ENCODE measurements at regions not wholly inside any gene's neighbourhood (a gene's known extent, or its start where the extent isn't known, plus 50 kb on each side); places are given as distances from the start of the nearest gene placed in this dataset.
"Not testable (repeated sequence)": the region's sequence is repeated elsewhere in the genome, so short reads cannot be mapped to it uniquely, and the experiment has no call there.

GRCh38 chr1:56097713-56098112 lies 481.6 kb downstream of the PLPP3 start:
- DNase-seq = no peak

- DNase-seq = no peak
These were observed 483.4 kb downstream of the PLPP3 start for GRCh38 chr1:56095696-56096665.

GRCh38 chr1:56094168-56094567 lies 485.2 kb downstream of the PLPP3 start:
- DNase-seq = no peak

- DNase-seq = no peak
These were observed 486.4 kb downstream of the PLPP3 start for GRCh38 chr1:56092684-56093570.

GRCh38 chr1:56089826-56090225 lies 489.5 kb downstream of the PLPP3 start:
- not testable (repeated sequence) for DNase-seq

- DNase-seq = no peak
These were observed 495.1 kb downstream of the PLPP3 start for GRCh38 chr1:56084246-56084645.

- no peak for DNase-seq
These were observed 497.6 kb downstream of the PLPP3 start for GRCh38 chr1:56081736-56082135.

GRCh38 chr1:56081173-56081572 lies 498.2 kb downstream of the PLPP3 start:
- DNase-seq = no peak

- DNase-seq = no peak
These were observed 499.2 kb downstream of the PLPP3 start for GRCh38 chr1:56080123-56080522.

GRCh38 chr1:56079391-56079790 lies 500.0 kb downstream of the PLPP3 start:
- DNase-seq = no peak

GRCh38 chr1:56077206-56077605 lies 502.2 kb downstream of the PLPP3 start:
- DNase-seq = no peak

- no peak for DNase-seq
These were observed 505.2 kb downstream of the PLPP3 start for GRCh38 chr1:56074007-56074651.

GRCh38 chr1:56073614-56074006 lies 505.8 kb downstream of the PLPP3 start:
- no peak for DNase-seq

- no peak for DNase-seq
These were observed 506.2 kb downstream of the PLPP3 start for GRCh38 chr1:56073206-56073605.

- no peak for DNase-seq
These were observed 507.1 kb downstream of the PLPP3 start for GRCh38 chr1:56072310-56072709.

- no peak for DNase-seq
These were observed 508.0 kb downstream of the PLPP3 start for GRCh38 chr1:56071351-56071750.

- DNase-seq = no peak
These were observed 508.8 kb downstream of the PLPP3 start for GRCh38 chr1:56070601-56071000.

- DNase-seq = no peak
These were observed 509.5 kb downstream of the PLPP3 start for GRCh38 chr1:56069824-56070223.

- DNase-seq = no peak
These were observed 510.5 kb downstream of the PLPP3 start for GRCh38 chr1:56068908-56069307.

GRCh38 chr1:56068210-56068609 lies 511.2 kb downstream of the PLPP3 start:
- no peak for DNase-seq

- no peak for DNase-seq
These were observed 513.6 kb downstream of the PLPP3 start for GRCh38 chr1:56065729-56066128.

- DNase-seq = no peak
These were observed 514.7 kb downstream of the PLPP3 start for GRCh38 chr1:56064705-56065104.

- no peak for DNase-seq
These were observed 515.9 kb downstream of the PLPP3 start for GRCh38 chr1:56063461-56063860.

All from NCI-H510A (cell line).